ENCODE measurements at regions not wholly inside any gene's neighbourhood (a gene's known extent, or its start where the extent isn't known, plus 50 kb on each side); places are given as distances from the start of the nearest gene placed in this dataset.

DNA sequence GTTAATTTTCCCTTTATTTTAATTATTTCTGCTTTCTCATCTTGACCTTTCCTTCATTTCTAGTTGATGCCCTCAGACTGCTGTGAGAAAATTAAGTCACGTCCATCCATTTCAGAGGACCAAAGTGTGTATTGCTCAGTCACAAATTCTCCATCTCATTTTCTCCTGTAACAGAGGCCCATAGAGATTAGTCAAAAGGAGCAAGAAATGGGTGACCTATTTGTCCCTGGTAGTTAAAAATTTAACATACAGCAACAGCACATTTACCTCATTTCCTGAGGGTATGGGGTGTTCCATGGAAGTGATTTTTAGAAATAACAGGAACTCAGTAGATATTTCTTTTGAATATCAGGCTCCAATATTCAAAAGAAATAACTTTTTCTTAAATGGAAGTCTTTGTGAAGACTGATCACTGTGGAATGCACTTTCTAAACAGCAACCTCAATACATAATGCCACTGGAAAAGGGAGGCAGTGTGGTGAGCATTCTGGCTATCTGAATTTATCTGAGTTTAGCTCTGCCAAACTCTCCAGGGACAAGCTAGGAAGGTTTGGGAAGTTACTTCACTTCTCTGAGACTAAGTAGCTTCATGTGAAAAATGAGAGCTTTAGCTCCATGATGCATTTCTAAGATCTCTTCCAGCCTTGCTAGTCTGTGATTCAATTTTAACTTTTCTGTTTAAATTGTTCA lies 808.2 kb downstream of the SQOR start:
- DNase-seq, result no peak

DNA sequence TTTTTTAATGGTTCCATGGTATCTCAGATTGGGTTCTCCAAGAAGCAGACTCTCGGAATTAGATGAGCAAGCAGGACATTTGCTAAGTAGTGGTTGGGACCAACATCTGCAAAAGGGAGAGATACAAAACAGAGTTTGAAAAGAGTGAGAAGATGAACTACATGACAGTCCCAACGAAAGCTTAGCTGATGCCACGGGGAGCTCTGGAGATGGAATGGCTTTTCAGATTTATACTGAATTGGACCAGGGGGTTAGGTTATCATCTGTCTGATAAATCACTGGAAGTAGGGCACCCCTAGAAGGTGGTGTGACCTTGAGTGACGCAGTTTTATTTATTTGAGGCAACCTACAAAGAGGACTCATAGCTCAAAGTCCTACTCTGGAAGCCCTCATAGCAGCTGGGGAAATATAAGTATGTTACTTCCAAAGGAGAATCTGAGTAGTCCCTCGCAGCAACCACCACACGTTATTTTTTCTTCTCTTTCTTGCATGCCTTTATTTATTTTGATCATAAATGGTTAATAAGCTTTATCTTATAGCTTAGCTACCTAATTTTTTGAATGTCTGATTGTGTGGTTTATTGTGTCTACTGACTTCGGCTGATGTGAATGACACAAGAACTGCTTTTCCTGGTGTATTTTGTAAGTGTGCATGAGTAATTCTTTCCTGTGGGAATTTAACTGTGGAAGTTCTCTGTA lies 815.4 kb downstream of the SQOR start:
- no peak for DNase-seq

DNA sequence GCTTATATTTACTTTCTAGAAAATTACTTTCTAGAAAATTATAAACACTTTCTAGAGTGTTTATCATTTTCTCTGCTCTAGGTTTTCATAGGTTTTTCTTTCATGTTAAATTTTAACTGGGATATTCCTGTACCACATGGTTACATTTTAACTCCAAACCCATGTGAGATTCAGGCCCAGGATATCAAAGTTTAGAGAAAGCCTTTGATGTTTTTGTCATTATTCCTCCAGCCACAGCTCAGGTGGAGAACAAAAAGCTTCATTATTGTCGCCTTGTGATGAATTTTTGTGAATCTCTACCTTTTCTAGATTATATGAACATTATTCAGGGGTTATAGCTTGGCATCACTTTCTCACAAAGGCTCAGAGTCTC lies 816.0 kb downstream of the SQOR start:
- DNase-seq, result no peak

DNA sequence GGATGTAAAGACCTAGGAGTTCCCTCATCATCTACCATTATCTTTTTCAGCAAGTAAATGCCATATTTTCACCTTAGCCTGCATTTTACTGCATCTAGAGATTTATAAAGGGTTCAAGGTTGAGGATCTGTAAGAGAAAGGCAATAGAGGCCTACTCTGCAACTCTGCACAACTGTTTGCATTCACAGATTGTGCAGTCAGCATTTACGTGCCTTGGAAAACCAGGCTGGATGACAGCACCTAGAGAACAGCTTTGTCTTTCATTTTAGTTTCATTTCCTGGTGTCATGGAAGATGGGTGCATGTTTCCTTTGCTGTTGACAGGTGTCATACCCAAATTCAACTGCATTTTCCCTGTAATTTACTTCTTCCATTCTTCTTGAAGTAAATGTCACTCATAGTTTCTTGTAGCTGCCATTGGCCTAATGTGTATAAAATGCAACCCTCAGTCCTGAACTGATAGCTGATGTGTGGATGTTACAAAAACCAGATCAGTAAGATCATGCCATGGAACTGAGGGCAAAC lies 817.5 kb downstream of the SQOR start:
- no peak for DNase-seq

DNA sequence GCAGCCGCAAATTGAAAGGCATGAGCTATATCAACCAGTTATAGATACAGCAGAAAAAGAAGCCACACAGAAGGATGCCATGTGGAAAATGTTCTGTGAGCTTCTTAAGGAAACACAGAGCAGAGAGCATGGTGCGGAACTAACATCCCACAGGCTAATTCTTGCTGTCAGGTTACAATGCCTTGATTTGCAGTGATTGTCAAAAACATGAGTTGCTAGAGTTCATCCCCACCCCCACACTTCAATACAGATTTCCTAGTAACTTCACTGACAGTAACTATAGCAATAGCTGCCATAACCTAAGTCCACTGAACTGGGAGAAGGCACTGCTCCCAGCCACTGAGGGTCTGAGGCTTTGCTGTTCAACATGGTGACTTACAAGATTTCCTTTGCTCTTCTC lies 821.6 kb downstream of the SQOR start:
- no peak for DNase-seq

DNA sequence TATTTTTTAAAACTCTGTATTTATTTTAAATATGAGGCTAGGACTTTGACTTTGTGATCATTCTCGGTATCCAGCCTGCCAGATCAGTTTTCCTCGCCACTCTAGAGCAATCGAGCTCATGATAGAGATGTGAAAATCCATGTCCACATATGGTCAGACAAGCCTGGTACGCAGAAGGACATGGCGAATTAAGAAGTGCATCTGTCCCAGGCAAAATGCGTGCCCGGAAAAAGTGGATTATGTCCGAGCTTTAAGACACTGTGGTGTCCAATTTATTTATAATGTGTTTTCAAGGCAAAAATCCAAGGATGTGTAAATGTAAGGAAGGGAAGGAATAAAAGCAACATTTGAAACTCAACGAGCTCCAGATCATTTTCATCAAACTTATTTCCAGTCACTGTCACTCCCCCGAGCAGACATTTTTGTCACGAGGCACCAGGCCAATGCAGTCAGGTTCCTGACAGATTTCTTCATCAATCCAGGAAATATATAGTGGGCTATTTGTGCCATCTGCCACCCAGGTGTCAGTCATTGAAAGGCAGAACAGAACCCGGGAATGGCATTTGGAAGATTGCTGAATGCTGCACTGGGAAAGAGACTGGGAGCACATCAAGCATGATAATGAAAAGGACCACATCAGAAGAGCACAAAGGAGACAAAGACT lies 825.7 kb downstream of the SQOR start:
- no peak for DNase-seq

DNA sequence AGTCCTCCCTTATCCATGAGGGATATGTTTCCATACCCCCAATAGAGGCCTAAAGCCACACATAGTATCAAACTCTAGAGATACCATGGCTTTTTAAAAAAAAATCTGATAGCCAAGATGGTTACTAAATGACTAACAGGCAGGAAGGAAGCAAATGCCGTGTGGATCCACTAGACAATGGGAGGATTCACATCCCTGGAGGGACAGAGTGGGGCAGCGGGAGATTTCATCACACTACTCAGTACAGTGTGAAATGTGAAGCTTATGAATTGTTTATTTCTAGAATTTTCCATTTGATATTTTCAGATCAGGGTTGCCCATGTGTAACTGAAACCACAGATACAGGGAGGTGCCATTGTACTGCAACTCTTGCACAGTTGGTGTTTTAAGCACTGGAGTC lies 826.6 kb downstream of the SQOR start:
- no peak for DNase-seq

DNA sequence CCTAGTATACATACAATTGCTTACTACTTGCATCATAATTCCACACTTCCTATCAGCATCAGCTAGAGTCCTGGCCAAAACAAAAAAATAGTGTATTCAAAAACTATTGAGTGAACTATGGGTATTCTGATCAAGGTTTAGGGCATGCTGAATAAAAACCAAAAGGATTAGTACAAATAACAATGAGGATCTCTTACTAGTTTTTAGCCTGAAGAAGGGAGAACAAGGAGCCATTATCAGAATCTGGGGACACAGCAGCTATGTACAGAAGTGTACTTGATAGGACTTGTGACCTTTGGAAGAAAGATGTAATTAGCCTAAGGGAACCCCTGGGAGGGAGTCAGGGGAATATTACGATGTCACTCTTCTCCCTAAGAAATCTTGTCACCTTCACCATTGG lies 832.2 kb downstream of the SQOR start:
- no peak for DNase-seq

DNA sequence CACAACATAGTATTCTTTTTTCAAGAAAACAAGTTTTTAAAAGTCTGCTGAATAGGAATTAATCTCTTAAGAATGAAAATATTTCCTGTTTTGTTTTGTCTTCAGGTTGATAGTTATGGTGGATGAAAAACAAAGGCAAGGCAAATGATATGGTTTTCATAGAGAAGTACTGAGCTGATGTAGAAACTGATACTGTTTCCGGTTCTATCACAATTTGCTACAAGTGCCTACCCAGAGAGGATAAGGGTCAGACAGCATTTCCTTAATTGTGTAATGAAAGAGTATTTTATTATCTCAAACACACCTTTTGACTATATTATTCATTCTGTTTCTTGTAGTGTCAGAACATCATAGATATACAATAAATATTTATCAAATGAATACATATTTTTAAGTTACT lies 836.3 kb downstream of the SQOR start:
- no peak for DNase-seq

DNA sequence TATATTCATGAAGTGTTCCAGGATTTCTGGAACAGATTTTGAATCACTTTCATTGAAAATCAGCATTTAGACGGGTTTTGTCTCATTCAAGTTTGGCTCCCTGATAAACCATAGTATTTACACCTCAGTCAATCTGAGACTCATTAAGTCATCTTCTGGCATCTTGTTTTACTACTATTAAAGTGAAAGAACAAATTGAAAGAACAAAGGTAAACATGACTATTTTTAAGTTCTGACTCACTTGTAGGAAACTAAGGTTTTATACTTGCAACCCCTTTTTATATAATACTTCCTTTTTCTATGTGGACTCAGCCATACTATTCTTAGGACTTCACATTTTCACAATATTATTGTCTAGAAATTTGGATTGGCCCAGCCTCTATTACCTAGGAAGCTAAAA lies 854.4 kb downstream of the SQOR start:
- no peak for DNase-seq

DNA sequence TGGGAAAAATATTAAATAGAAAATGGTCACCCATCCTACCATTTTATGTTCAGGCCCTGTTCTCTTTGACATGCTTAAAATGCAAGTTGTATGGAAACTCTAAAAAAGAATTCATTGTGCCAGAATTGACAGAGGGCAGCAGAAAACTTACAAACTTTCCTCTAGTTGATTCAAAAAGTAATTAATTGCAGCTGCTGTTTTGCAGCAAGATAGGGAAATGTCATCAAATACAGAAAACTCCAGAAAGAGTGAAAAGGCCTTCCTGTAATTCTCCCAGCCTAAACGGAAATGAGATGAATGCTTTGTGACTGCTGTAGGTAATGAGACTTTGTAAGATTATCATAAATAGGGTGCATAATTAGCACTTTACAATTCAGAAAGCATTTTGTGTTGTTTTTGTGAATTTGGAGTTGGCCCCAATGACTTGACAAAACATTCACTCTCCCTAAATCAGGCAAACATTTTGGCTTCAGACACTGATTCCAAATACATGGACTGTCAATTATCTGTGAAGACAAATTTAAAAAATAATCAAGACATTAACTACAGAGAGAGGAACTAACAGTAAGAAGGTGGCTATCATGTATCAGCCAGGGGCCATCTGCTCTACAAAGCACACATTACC lies 861.8 kb downstream of the SQOR start:
- DNase-seq, result no peak

DNA sequence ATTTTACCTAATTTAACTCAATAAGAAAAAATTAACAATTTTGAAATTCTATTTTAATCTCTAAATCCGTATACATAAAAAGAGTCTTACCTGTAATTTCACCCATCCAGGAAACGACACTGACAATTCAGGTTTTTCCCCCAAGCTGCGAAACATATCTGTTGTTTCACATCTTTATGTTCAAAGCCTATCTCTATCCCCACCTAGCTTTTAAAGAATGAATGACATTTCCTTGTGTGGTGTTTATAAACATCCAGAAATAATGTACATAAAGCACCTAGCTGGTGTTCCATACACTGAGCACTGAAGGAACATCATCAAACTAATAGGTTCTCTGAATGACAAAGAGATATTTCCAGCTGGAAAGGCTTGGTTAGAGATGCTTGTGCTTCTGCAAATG lies 867.8 kb downstream of the SQOR start:
- no peak for DNase-seq

DNA sequence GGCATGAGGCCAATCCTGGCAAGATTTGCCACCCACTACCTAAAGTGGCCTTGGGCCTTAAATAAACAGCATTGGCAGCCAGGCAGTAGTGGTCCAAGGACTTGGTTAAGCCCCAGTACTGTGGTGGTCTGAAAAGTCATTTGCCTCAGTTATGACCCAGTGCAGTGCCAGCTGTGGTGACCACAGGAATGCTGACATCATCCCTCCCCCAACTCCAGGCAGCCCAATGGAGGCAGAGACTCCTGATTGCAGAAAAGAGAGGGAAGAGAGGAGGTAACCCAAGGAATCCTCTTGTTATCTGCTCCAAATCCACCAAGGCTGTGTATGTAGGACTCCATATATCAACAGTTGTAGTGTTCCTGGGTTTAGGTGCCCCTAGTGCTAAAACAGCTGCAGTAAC lies 883.6 kb downstream of the SQOR start:
- no peak for DNase-seq

DNA sequence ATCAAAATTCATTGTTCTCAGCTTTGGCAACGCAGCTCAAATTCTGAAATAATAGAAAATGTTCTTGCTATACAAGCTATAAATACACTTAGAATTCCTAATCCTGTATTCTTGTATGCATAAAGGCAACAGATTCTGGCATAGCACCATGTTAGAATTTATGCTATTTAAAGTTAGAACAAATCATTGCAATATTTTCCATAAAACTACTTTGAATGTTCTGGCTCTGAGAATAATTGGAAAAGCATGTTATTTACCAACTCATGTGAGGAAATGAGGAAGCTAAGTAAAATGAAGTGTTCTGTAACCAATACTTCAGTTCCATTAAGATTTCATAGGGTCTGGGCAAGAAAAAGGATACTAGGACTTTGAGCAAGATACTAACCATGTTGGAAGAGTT lies 888.9 kb downstream of the SQOR start:
- no peak for DNase-seq

DNA sequence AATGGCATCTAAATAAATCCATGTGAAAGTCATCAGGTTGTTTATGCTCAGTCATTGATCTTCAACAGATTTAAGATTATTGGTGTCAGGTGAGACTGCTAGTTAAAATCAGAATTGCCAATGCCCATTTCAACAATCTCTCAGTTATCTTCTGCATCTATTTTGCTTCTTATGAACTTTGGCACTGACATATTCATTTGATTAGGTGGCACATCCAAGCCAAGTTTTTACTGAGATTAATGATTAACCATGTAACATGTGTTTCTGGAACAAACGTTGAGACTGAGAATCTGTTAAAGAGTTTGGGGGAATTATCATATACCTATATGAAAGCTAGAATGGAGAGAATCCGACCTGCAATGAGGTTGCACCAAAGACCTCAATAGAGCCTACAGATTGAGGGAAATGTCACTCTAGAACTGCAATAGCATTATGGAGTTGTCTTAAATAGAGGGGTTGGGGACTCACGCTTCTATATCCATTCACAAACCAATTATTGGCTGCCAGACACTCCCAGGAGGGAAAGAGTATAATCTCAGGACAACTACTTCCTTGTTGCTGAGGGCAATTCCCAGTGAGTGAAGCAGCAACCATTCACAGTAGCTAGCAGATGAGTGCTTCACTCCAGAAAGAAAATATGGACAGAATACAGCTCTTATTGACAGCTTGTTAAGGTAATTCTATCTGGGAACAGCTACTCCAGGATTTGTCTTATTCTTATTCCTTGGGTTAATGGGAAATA lies 891.3 kb downstream of the SQOR start:
- DNase-seq, result no peak

DNA sequence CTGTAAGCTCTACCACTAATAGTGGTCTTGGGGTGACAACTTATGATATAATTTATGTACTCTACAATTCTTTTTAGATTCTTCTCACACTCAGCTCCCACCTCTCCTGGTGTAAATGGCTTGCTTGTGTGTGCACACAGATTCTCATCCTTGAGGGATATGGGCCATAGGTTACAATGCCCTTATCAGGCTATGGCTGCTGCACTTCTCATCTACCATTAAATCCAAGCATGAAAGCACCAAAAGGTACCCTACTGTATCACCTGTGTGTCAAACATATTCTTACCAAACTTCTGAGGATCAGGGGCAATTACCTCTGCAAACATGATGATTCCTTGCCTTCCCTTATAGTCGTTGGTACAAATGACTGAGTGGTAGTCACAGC lies 891.9 kb downstream of the SQOR start:
- no peak for DNase-seq

DNA sequence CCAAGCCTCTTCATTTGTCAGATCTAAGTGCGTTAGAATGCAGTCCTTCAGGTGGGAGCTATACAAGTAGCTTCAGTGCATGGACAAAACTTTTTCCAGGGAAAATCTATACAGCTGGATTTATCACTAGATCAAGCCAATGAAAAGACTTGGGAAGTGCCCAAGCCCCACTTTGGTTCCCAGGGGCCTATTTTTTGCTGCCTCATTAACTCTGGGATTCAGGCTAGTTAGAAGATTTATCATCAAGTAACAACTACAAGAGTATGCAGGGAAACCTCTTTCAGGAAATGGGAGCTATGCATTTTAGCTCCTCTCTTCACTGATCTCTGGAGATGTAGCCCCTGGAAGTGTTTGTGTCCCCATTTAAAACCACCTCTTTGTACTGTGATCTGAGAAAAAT lies 908.8 kb downstream of the SQOR start:
- DNase-seq, result no peak

DNA sequence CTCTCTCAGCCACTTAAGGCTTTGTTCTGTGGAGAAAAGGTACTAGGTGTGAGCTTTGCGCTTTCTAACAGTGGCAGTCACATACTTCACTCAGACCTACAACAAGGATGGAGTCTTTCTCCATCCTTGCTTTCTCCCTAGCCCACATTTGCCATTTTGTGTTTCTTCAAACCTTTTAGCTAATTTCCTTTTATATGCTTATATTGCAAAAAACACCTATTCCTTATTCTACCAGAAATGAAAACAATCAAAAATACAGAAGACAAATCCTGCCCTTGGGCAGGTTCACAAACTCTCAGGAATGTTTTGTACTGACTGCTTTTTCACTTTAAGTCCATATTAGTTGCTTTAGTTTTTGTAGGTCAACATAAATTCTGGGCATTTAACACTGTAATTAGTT lies 914.2 kb downstream of the SQOR start:
- DNase-seq, result no peak

DNA sequence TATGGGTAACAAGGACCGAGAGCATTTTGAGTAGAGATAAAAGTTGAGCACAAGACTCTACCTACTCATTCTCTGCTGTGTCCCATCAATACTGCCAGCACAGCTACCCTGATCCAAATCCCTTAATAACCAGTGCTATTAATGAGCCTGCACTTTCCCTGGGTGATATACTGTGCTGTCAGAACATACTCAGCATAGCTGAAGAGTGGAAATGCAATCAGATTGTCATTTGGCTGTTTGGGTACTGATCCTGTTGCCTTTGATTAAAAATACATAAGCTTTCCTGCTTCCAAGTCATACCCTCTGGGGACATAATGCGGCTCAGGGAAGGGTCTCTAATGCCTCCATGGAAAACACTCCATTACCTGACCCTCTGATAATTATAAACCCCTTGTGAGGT lies 917.5 kb downstream of the SQOR start:
- no peak for DNase-seq

DNA sequence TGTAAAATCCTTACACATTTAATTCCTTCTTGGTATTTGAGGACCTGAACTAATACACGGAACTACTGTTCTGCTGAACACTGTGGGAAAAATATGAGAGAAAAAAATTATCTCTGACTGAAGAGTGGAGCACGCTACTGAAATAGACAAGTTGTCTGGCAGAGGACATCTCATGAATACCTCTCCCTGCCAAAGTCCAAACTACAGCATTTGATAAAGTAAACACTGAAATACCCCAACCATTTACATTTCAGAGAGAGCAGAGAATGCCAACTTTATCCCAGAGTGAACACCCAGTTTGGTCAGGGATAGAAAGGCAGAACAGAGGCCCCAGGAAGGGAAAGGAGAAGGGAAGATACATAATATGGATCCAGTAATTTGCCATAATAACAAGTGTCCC lies 920.7 kb downstream of the SQOR start:
- DNase-seq, result no peak

DNA sequence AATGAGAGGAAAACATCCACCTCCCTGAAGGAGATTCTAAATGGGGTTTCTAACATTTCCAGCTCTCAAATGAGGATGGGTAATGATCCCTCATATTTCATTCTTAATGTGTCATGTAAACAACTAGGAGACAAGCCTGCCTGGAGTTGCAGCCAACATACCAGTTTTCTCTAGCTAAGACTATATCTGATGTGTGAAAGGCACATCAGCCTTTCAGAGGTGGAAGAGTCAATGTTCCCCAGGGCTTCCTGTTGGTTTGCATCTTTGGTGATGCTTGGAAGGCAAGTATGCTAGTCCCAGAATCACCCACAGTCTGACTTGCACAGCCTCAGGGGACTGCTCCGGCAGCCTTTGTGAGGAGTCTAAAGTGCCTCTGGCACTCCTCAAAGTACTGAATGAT lies 921.2 kb downstream of the SQOR start:
- no peak for DNase-seq

DNA sequence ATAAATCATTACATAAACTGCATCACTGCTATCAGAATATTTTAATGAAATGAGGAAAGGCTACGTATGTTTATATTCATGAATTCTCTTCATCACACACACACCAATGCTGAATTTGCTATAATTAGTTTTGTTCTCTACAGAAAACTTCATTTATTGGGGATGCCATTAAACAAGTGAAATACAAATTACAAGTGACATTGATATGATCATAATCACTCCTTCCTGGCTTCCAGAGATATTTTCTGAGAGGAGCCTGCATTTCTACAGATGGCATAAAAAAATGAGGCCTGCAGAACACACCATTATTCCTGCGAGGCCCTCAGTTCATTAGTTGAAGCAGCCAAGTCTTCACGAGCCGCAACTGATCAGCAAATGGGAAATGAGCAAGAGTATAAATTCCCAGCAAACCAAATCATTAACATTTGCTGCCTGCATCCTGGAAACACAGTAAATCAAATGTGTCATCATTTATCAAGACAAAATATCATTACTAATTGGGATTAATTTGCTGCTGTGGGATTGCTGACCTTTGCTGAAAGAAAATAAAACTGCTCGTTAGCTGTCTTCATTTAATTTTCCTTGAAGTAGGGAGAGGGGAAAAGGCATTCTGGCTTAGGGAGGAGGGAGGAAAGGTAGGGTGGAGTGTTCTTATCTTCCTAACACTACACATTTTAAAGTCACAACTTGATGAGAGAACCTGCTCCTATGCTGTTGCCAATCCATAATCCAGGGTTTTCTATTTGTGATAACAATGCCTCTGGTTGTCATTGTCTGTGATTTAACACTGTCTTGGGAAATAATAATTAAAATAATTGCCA lies 921.9 kb downstream of the SQOR start:
- no peak for DNase-seq
